IMR-90 (cell line): ENCODE measurements at regions not wholly inside any gene's neighbourhood (a gene's known extent, or its start where the extent isn't known, plus 50 kb on each side); places are given as distances from the start of the nearest gene placed in this dataset.

Source experiments
- ATAC-seq: fragments of 200-7000 bp; cut with Tn5 transposase; 2 replicates; pipeline ENCODE4 v1.9.1; 2020; ENCODE audit warnings: low read depth, mild to moderate bottlenecking, moderate library complexity
- BruUV-seq: library from RNA; stranded (reverse); fragments of 400-500 nt; replicated peaks from 2 replicates; lab custom pipeline; 2021; lab: Mats Ljungman, UMichigan
- CTCF ChIA-PET: fragments of 300-600 bp; formaldehyde crosslinking; extraction: SDS; loops from one replicate; lab custom pipeline; 2021; ENCODE audit warnings: antibody characterized with exemption; lab: Yijun Ruan, JAX
- POLR2A ChIA-PET: fragments of 300-600 bp; sonication (Branson Sonifier 250); formaldehyde crosslinking; loops from one replicate; lab custom pipeline; 2022; ENCODE audit warnings: antibody characterized with exemption; ENCODE audit not compliant: unreplicated experiment; lab: Charles Lee
- DNase-seq: peaks from one replicate; pipeline ENCODE4 v3.0.0; 2013
- H2AFZ ChIP-seq: replicated peaks from 2 replicates; pipeline ENCODE3; 2013; ENCODE audit warnings: low read length, mild to moderate bottlenecking; ENCODE audit not compliant: poor library complexity
- H2AK5ac ChIP-seq: 2 replicates; pipeline ENCODE4 v1.6.1; 2013; ENCODE audit warnings: low read depth, low read length, inconsistent platforms
- H2AK9ac ChIP-seq: replicated peaks from 2 replicates; pipeline ENCODE3; 2013; ENCODE audit warnings: mild to moderate bottlenecking, low read depth, low read length, moderate library complexity; ENCODE audit not compliant: poor library complexity
- H2BK120ac ChIP-seq: 2 replicates; pipeline ENCODE4 v1.6.1; 2013; ENCODE audit warnings: low read depth, low read length, inconsistent platforms
- H2BK15ac ChIP-seq: 3 replicates; pipeline ENCODE4 v1.6.1; 2013; ENCODE audit warnings: low read depth, low read length, inconsistent platforms
- H2BK20ac ChIP-seq: 2 replicates; pipeline ENCODE4 v1.6.1; 2013; ENCODE audit warnings: low read depth, mild to moderate bottlenecking, inconsistent platforms, low read length, moderate library complexity
- H2BK5ac ChIP-seq: 2 replicates; pipeline ENCODE4 v1.6.1; 2013; ENCODE audit warnings: mild to moderate bottlenecking, low read depth, low read length, inconsistent platforms; ENCODE audit not compliant: poor library complexity, severe bottlenecking
- H3K14ac ChIP-seq: replicated peaks from 2 replicates; pipeline ENCODE4 v1.6.1; 2013; ENCODE audit warnings: low read depth, low read length, inconsistent platforms
- H3K18ac ChIP-seq: 2 replicates; pipeline ENCODE4 v1.6.1; 2013; ENCODE audit warnings: low read depth, low read length, control low read depth
- H3K23ac ChIP-seq: 2 replicates; pipeline ENCODE4 v1.6.1; 2013; ENCODE audit warnings: low read depth, low read length, inconsistent platforms
- H3K27ac ChIP-seq: 2 replicates; pipeline ENCODE4 v1.5.1; 2013; ENCODE audit warnings: mild to moderate bottlenecking, control low read depth, low read length; ENCODE audit not compliant: insufficient read depth
- H3K27me3 ChIP-seq: 2 replicates; pipeline ENCODE4 v1.6.1; 2013; ENCODE audit warnings: low read length; ENCODE audit not compliant: control insufficient read depth, insufficient read depth
- H3K36me3 ChIP-seq: 2 replicates; pipeline ENCODE4 v1.6.1; 2013; ENCODE audit warnings: low read length, mixed read lengths; ENCODE audit not compliant: control insufficient read depth, insufficient read depth
- H3K4ac ChIP-seq: 2 replicates; pipeline ENCODE4 v1.6.1; 2013; ENCODE audit warnings: low read depth, low read length, inconsistent platforms
- H3K4me1 ChIP-seq: 2 replicates; pipeline ENCODE4 v1.6.1; 2013; ENCODE audit warnings: low read length, mixed read lengths; ENCODE audit not compliant: control insufficient read depth, insufficient read depth
- H3K4me2 ChIP-seq: 2 replicates; pipeline ENCODE4 v1.6.1; 2013; ENCODE audit warnings: low read depth, mild to moderate bottlenecking, control low read depth, low read length, moderate library complexity
- H3K4me3 ChIP-seq: 2 replicates; pipeline ENCODE4 v1.5.1; 2013; ENCODE audit warnings: low read depth, mild to moderate bottlenecking, control low read depth, low read length, moderate library complexity; ENCODE audit not compliant: insufficient read depth
- H3K56ac ChIP-seq: 2 replicates; pipeline ENCODE4 v1.6.1; 2013; ENCODE audit warnings: low read length, inconsistent platforms; ENCODE audit not compliant: insufficient read depth; ENCODE audit errors: extremely low read depth
- H3K79me1 ChIP-seq, 2 experiments: 2 replicates each; pipeline ENCODE4 v1.6.1; 2013; ENCODE audit warnings: low read length in 2 of 2, inconsistent platforms in 1 of 2, low read depth in 1 of 2
- H3K9ac ChIP-seq: 2 replicates; pipeline ENCODE4 v1.6.1; 2013; ENCODE audit warnings: low read depth, low read length, control low read depth
- H3K9me1 ChIP-seq: 2 replicates; pipeline ENCODE4 v1.6.1; 2013; ENCODE audit warnings: low read length, inconsistent platforms; ENCODE audit not compliant: insufficient read depth
- H3K9me3 ChIP-seq: 2 replicates; pipeline ENCODE4 v1.6.1; 2013; ENCODE audit warnings: low read length; ENCODE audit not compliant: control insufficient read depth, insufficient read depth
- H4K20me1 ChIP-seq: 2 replicates; pipeline ENCODE4 v1.6.1; 2013; ENCODE audit warnings: low read length, inconsistent platforms; ENCODE audit not compliant: insufficient read depth
- H4K5ac ChIP-seq: 2 replicates; pipeline ENCODE4 v1.6.1; 2013; ENCODE audit warnings: mild to moderate bottlenecking, low read depth, low read length, control low read depth
- H4K8ac ChIP-seq, 2 experiments: 2 replicates each; pipeline ENCODE4 v1.6.1; 2013; ENCODE audit warnings: low read depth in 2 of 2, low read length in 2 of 2, control low read depth in 1 of 2, inconsistent platforms in 1 of 2
- H4K91ac ChIP-seq: 2 replicates; pipeline ENCODE4 v1.6.1; 2013; ENCODE audit warnings: low read depth, low read length, inconsistent platforms; ENCODE audit not compliant: insufficient read depth
- BHLHE40 ChIP-seq: fragments of 150-350 bp; IDR thresholded peaks from 2 replicates; pipeline ENCODE4 v1.6.1; 2016; ENCODE audit warnings: mild to moderate bottlenecking, low read depth, low read length
- CHD1 ChIP-seq: IDR thresholded peaks from 2 replicates; pipeline ENCODE4 v1.6.1; 2012; ENCODE audit warnings: low read depth, low read length, improper control_type of control experiment
- CTCF ChIP-seq: conservative IDR thresholded peaks from 2 replicates; pipeline ENCODE4 v1.5.1; 2012; ENCODE audit warnings: mild to moderate bottlenecking, low read depth, low read length, improper control_type of control experiment
- ELK1 ChIP-seq: fragments of 150-350 bp; IDR thresholded peaks from 2 replicates; pipeline ENCODE4 v1.6.1; 2016; ENCODE audit warnings: low read depth, mild to moderate bottlenecking, low read length, moderate library complexity, borderline replicate concordance
- FOS ChIP-seq: fragments of 150-350 bp; IDR thresholded peaks from 2 replicates; pipeline ENCODE4 v1.6.1; 2016; ENCODE audit warnings: low read depth, low read length
- MAZ ChIP-seq: IDR thresholded peaks from 2 replicates; pipeline ENCODE4 v1.6.1; 2012; ENCODE audit warnings: low read depth, mild to moderate bottlenecking, low read length, improper control_type of control experiment, moderate library complexity, borderline replicate concordance
- NFE2L2 ChIP-seq: fragments of 150-350 bp; IDR thresholded peaks from 2 replicates; pipeline ENCODE4 v1.6.1; 2016; ENCODE audit warnings: low read depth, mild to moderate bottlenecking, low read length
- POLR2A ChIP-seq: IDR thresholded peaks from 2 replicates; pipeline ENCODE4 v1.6.1; 2012; ENCODE audit warnings: mild to moderate bottlenecking, low read depth, low read length
- RAD21 ChIP-seq: IDR thresholded peaks from 2 replicates; pipeline ENCODE4 v1.6.1; 2012; ENCODE audit warnings: low read length, improper control_type of control experiment
- RCOR1 ChIP-seq: IDR thresholded peaks from 2 replicates; pipeline ENCODE4 v1.6.1; 2012; ENCODE audit warnings: mild to moderate bottlenecking, low read length, improper control_type of control experiment; ENCODE audit not compliant: insufficient replicate concordance
- RFX5 ChIP-seq: IDR thresholded peaks from 2 replicates; pipeline ENCODE4 v1.8.0; 2012; ENCODE audit warnings: low read depth, mild to moderate bottlenecking, low read length, moderate library complexity
- SMC3 ChIP-seq: fragments of 150-350 bp; IDR thresholded peaks from 2 replicates; pipeline ENCODE4 v1.6.1; 2016; ENCODE audit warnings: low read depth, mild to moderate bottlenecking, antibody characterized with exemption, low read length, moderate library complexity
- USF2 ChIP-seq: fragments of 150-350 bp; IDR thresholded peaks from 2 replicates; pipeline ENCODE4 v1.6.1; 2017; ENCODE audit warnings: mild to moderate bottlenecking, antibody characterized with exemption, low read length, low read depth
- WGBS, 2 experiments: methylation state at CpG; one replicate each; pipeline versions ENCODE4 v1.1.5 to v1.1.7; 2013; ENCODE audit warnings: missing lambda C conversion rate in 2 of 2; ENCODE audit not compliant: insufficient read length in 1 of 2; ENCODE audit errors: extremely low coverage in 2 of 2; 5-methylcytosine and 5-hydroxymethylcytosine counted together
- dilution Hi-C: fragments of 300-500 bp; cut with HindIII; formaldehyde crosslinking; loops from one replicate; pipeline ENCODE4 v1.14.3; 2018; ENCODE audit warnings: low sequenced_read_pairs; ENCODE audit not compliant: unreplicated experiment
- in situ Hi-C: fragments of 300-500 bp; cut with MboI; formaldehyde crosslinking; loops from 3 replicates; pipeline ENCODE4 v1.14.3; 2019; ENCODE audit warnings: low sequenced_read_pairs, inconsistent platforms, mixed read lengths
- intact Hi-C: fragments of 100-400 bp; cut with micrococcal nuclease; formaldehyde crosslinking; loops from 2 replicates; pipeline ENCODE4 v1.10.0; 2022

DNA sequence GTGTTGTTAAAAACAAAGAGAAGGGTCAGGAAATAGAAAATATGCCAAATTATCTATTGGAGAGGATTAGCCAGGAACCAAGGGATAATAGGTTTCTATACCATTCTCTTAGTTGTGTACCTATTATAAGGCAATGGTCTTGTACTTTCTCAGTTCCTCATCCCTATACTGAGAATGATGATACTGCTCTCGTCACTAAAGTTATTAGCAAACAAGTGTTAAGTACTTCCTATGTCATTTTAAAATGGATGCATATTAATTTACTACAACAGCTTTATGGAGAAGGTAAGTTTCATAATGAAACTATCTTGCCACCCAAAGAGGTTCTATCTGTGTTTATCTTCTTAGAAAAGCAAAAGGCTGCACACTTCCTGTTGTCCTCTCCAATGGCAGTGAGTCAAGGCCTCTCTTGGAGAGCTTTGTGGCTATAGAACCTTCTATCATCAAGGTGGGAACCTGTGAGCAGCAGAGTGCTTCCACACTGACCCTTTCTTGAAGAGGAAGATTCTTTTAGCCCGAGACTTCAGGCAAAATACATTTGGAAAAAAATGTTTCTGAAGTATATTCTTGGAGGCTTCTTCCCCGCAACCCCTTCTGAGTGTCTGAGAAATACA is 460.7 kb upstream of the FANCL start:
- Histone ChIP-seq H2AFZ (no peak overlapping the region), H3K56ac (no peak overlapping the region), H3K4ac (no peak overlapping the region), H2BK20ac (no peak overlapping the region), H3K27ac (no peak overlapping the region), H3K4me3 (no peak overlapping the region), H3K9me3 (no peaks in the 10 kb centered on the region), H2BK5ac (no peak overlapping the region), H3K36me3 (no peaks in the 10 kb centered on the region), H3K79me1 (no peaks in the 10 kb centered on the region), H3K4me1 (no peaks in the 10 kb centered on the region), H2AK5ac (no peak overlapping the region), H3K23ac (no peak overlapping the region), H3K9me1 (no peaks in the 10 kb centered on the region), H2BK15ac (no peak overlapping the region), H4K91ac (no peak overlapping the region), H4K5ac (no peak overlapping the region), H2BK120ac (no peak overlapping the region), H3K14ac (no peak overlapping the region), H4K20me1 (no peaks in the 10 kb centered on the region), H3K4me2 (no peak overlapping the region), H3K9ac (no peak overlapping the region), H3K27me3 (no peaks in the 10 kb centered on the region), H3K18ac (no peak overlapping the region), H2AK9ac (no peak overlapping the region), H4K8ac (no peak overlapping the region)
- ATAC-seq (no peak), DNase-seq (no peak)
- POLR2A ChIA-PET = no interaction called here
- in situ Hi-C loops = no loop called here
- WGBS, 2 experiments = no CpG with 5 or more reads among the region's 3 CpGs
- BruUV-seq = no TSS peak
- TF ChIP-seq BHLHE40 (no peak), MAZ (no peak), NFE2L2 (no peak), CTCF (no peak), FOS (no peak), RFX5 (no peak), SMC3 (no peak), CHD1 (no peak), RAD21 (no peak), ELK1 (no peak), RCOR1 (no peak), USF2 (no peak), POLR2A (no peak)
- intact Hi-C loops = no loop called here
- CTCF ChIA-PET = no interaction called here
- dilution Hi-C loops = no loop called here
